K562 (cell line): ENCODE measurements at regions not wholly inside any gene's neighbourhood (a gene's known extent, or its start where the extent isn't known, plus 50 kb on each side); places are given as distances from the start of the nearest gene placed in this dataset.

Source experiments
- ATAC-seq: fragments of 200-7000 bp; cut with Tn5 transposase; 3 replicates; pipeline ENCODE4 v1.9.1; 2020; ENCODE audit warnings: moderate library complexity
- BruUV-seq: library from RNA; stranded (reverse); fragments of 400-500 nt; replicated peaks from 2 replicates; lab custom pipeline; 2021; lab: Mats Ljungman, UMichigan
- CTCF ChIA-PET: fragments of 300-600 bp; formaldehyde crosslinking; extraction: SDS; loops from one replicate; lab custom pipeline; 2021; ENCODE audit warnings: low intra/inter-chr PET ratio; lab: Yijun Ruan, JAX
- POLR2A ChIA-PET: fragments of 300-600, 350-650 bp; sonication (Branson Sonifier 250); formaldehyde crosslinking; extraction: SDS; loops from one replicate; lab custom pipeline; 2021; ENCODE audit warnings: antibody characterized with exemption, inconsistent platforms; lab: Yijun Ruan, JAX
- DNase-seq, 4 experiments: peaks; one replicate each; pipeline versions ENCODE4 v3.0.0 to v3.0.0-alpha.2; 2011 to 2018; ENCODE audit warnings: low spot score in 3 of 4, mixed read lengths in 3 of 4; ENCODE audit errors: extremely low read depth in 1 of 4
- FAIRE-seq: peaks from 2 replicates; lab custom pipeline; 2011; peaks lifted over from hg19 to GRCh38; lab: Jason Lieb, UNC
- H2AFZ ChIP-seq: 2 replicates; pipeline ENCODE4 v1.6.0; 2011; ENCODE audit warnings: low read depth, low read length, control low read depth, inconsistent platforms
- H3K27ac ChIP-seq: fragments of 200-600 bp; 3 replicates; pipeline ENCODE4 v1.8.0; 2011; ENCODE audit warnings: low read depth, mild to moderate bottlenecking, control low read depth, inconsistent platforms, low read length, moderate library complexity, mixed read lengths; ENCODE audit errors: extremely low read depth
- H3K27me3 ChIP-seq, 2 experiments: fragments of 300-600 bp in 1 of 2; 2 replicates in 1 of 2; 3 replicates in 1 of 2; pipeline versions ENCODE4 v1.6.0 to v1.8.0; 2011; ENCODE audit warnings: inconsistent platforms in 2 of 2, low read length in 2 of 2, mild to moderate bottlenecking in 1 of 2, mixed read lengths in 1 of 2, moderate library complexity in 1 of 2; ENCODE audit not compliant: control insufficient read depth in 2 of 2, insufficient read depth in 2 of 2
- H3K36me3 ChIP-seq: fragments of 300-600 bp; 3 replicates; pipeline ENCODE4 v1.8.0; 2011; ENCODE audit warnings: mild to moderate bottlenecking, low read length, inconsistent platforms; ENCODE audit not compliant: control insufficient read depth, insufficient read depth
- H3K4me1 ChIP-seq, 2 experiments: fragments of 200-600 bp in 1 of 2; replicated peaks in 1 of 2; 2 replicates in 1 of 2; 3 replicates in 1 of 2; pipeline versions ENCODE4 v1.5.1 to v1.8.0; 2011; ENCODE audit warnings: inconsistent platforms in 2 of 2, low read length in 2 of 2, mild to moderate bottlenecking in 1 of 2, mixed read lengths in 1 of 2, moderate library complexity in 1 of 2; ENCODE audit not compliant: control insufficient read depth in 2 of 2, insufficient read depth in 2 of 2
- H3K4me2 ChIP-seq: 2 replicates; pipeline ENCODE4 v1.6.1; 2011; ENCODE audit warnings: low read length, control low read depth, inconsistent platforms, mixed read lengths; ENCODE audit not compliant: insufficient read depth
- H3K4me3 ChIP-seq: fragments of 200-600 bp; sonication (generic), shearing (Covaris generic); 2 replicates; pipeline ENCODE4 v1.5.1; 2016; ENCODE audit warnings: control low read depth, inconsistent platforms
- H3K79me2 ChIP-seq: fragments of 200-600 bp; 3 replicates; pipeline ENCODE4 v1.8.0; 2011; ENCODE audit warnings: low read length, inconsistent platforms; ENCODE audit not compliant: control insufficient read depth, insufficient read depth
- H3K9ac ChIP-seq, 2 experiments: 2 replicates each; pipeline versions ENCODE4 v1.6.0 to v1.6.1; 2011; ENCODE audit warnings: low read depth in 2 of 2, low read length in 2 of 2, control low read depth in 1 of 2, inconsistent platforms in 1 of 2, mild to moderate bottlenecking in 1 of 2, mixed read lengths in 1 of 2; ENCODE audit not compliant: insufficient read depth in 1 of 2
- H3K9me1 ChIP-seq: one replicate; pipeline ENCODE4 v1.6.0; 2011; ENCODE audit warnings: inconsistent platforms, mild to moderate bottlenecking, low read length, moderate library complexity; ENCODE audit not compliant: control insufficient read depth, insufficient read depth
- H3K9me3 ChIP-seq: replicated peaks from 2 replicates; pipeline ENCODE4 v1.5.1; 2011; ENCODE audit warnings: low read depth, low read length, inconsistent platforms; ENCODE audit not compliant: control insufficient read depth, insufficient read depth
- H4K20me1 ChIP-seq: replicated peaks from 2 replicates; pipeline ENCODE4 v1.6.1; 2011; ENCODE audit warnings: low read length, inconsistent platforms, mixed read lengths; ENCODE audit not compliant: control insufficient read depth, insufficient read depth
- ARID2 ChIP-seq: fragments of 450-650 bp; IDR thresholded peaks from 2 replicates; pipeline ENCODE4 v1.6.1; 2017; ENCODE audit warnings: antibody characterized with exemption, mild to moderate bottlenecking
- CBX5 ChIP-seq: IDR thresholded peaks from 2 replicates; pipeline ENCODE4 v1.6.1; 2014; ENCODE audit warnings: low read depth, borderline replicate concordance
- CEBPZ ChIP-seq: fragments of 150-350 bp; IDR thresholded peaks from 2 replicates; pipeline ENCODE4 v1.6.1; 2014; ENCODE audit warnings: low read depth, mild to moderate bottlenecking, low read length, borderline replicate concordance
- CREB1 ChIP-seq, 2 experiments: sonication (generic) in 1 of 2; formaldehyde crosslinking in 1 of 2; IDR thresholded peaks; 2 replicates each; pipeline versions ENCODE4 v1.6.1 to v1.8.0; 2012 to 2022; ENCODE audit warnings: inconsistent platforms in 1 of 2, mild to moderate bottlenecking in 1 of 2, missing genetic modification reagents in 1 of 2, moderate library complexity in 1 of 2
- CTBP1 ChIP-seq: fragments of 450-650 bp; IDR thresholded peaks from 2 replicates; pipeline ENCODE4 v1.6.1; 2016; ENCODE audit warnings: borderline replicate concordance
- HEY1 ChIP-seq: fragments of 250-450 bp; sonication (Bioruptor Pico); IDR thresholded peaks from 2 replicates; pipeline ENCODE4 v1.5.0; 2020; ENCODE audit warnings: mild to moderate bottlenecking, moderate library complexity, borderline replicate concordance
- KHSRP ChIP-seq: fragments of 450-650 bp; IDR thresholded peaks from 2 replicates; pipeline ENCODE4 v1.6.1; 2017
- MAFF ChIP-seq: IDR thresholded peaks from 2 replicates; pipeline ENCODE4 v1.6.1; 2012; ENCODE audit warnings: low read length, improper control_type of control experiment
- MCM5 ChIP-seq: fragments of 450-650 bp; IDR thresholded peaks from 2 replicates; pipeline ENCODE4 v1.6.1; 2016; ENCODE audit warnings: low read depth
- MTA1 ChIP-seq: fragments of 450-650 bp; IDR thresholded peaks from 2 replicates; pipeline ENCODE4 v1.6.1; 2017; ENCODE audit warnings: borderline replicate concordance
- SMAD1 ChIP-seq: fragments of 150-350 bp; IDR thresholded peaks from 2 replicates; pipeline ENCODE4 v1.6.1; 2014; ENCODE audit warnings: low read length, low read depth; ENCODE audit not compliant: partially characterized antibody
- SMAD4 ChIP-seq: fragments of 250-450 bp; sonication (Bioruptor Pico); conservative IDR thresholded peaks from 2 replicates; pipeline ENCODE4 v1.8.0; 2021; ENCODE audit warnings: inconsistent platforms, mild to moderate bottlenecking, moderate library complexity
- SPI1 ChIP-seq: IDR thresholded peaks from 2 replicates; pipeline ENCODE4 v1.6.1; 2011; ENCODE audit warnings: low read depth, low read length, control low read depth, borderline replicate concordance
- TAF9B ChIP-seq: fragments of 450-650 bp; IDR thresholded peaks from 2 replicates; pipeline ENCODE4 v1.6.1; 2018; ENCODE audit warnings: mild to moderate bottlenecking; ENCODE audit not compliant: partially characterized antibody
- ZBED1 ChIP-seq: IDR thresholded peaks from 2 replicates; pipeline ENCODE4 v1.6.1; 2014
- ZBTB34 ChIP-seq: fragments of 250-450 bp; sonication (Bioruptor Pico); IDR thresholded peaks from 2 replicates; pipeline ENCODE4 v1.8.0; 2021; ENCODE audit warnings: mild to moderate bottlenecking, moderate library complexity
- ZNF445 ChIP-seq: fragments of 250-450 bp; sonication (Bioruptor Pico); IDR thresholded peaks from 2 replicates; pipeline ENCODE4 v1.4.0; 2020; ENCODE audit warnings: low read depth, mild to moderate bottlenecking, moderate library complexity
- ZNF780A ChIP-seq: fragments of 250-450 bp; sonication (Bioruptor Pico); IDR thresholded peaks from 2 replicates; pipeline ENCODE4 v1.5.0; 2021; ENCODE audit warnings: mild to moderate bottlenecking
- WGBS: fragments of 100-300 bp; shearing (Covaris generic); methylation state at CpG from one replicate; pipeline ENCODE4 v1.1.6; 2016; ENCODE audit warnings: low coverage, mixed read lengths; ENCODE audit not compliant: insufficient coverage; ENCODE audit errors: missing lambda C conversion rate; 5-methylcytosine and 5-hydroxymethylcytosine counted together
- in situ Hi-C: fragments of 300-500 bp; cut with MboI; formaldehyde crosslinking; loops from 4 replicates; pipeline ENCODE4 v1.15.0; 2018; ENCODE audit warnings: inconsistent platforms, mixed read lengths
- intact Hi-C: fragments of 100-400 bp; cut with micrococcal nuclease; formaldehyde crosslinking; loops from 2 replicates; pipeline ENCODE4 v1.14.2; 2022

GRCh38 chr11:116330439-116331185 lies 442.2 kb downstream of the BUD13 start:
- TF ChIP-seq KHSRP = no peak
- no peak for TF ChIP-seq CEBPZ
- TF ChIP-seq ZBED1 = no peak
- TF ChIP-seq TAF9B = no peak
- TF ChIP-seq CTBP1 = no peak
- TF ChIP-seq MAFF = no peak
- no peak for TF ChIP-seq MCM5
- no peak for TF ChIP-seq ZBTB34 (CRISPR knock-in tag)
- TF ChIP-seq CREB1 (IDR thresholded peaks at IDR 0.05) = no peak
- TF ChIP-seq CREB1 (CRISPR knock-in tag; IDR thresholded peaks at IDR 0.05) = no peak
- TF ChIP-seq SPI1 = no peak
- no peak for TF ChIP-seq HEY1 (CRISPR knock-in tag)
- TF ChIP-seq SMAD4 (CRISPR knock-in tag) = no peak
- no peak for TF ChIP-seq ZNF780A (CRISPR knock-in tag)
- TF ChIP-seq MTA1 = no peak
- TF ChIP-seq SMAD1 = no peak
- TF ChIP-seq ZNF445 (CRISPR knock-in tag) = no peak
- no peak for TF ChIP-seq ARID2
- no peak for TF ChIP-seq CBX5
- H3K4me2 ChIP-seq = no peak overlapping the region
- CTCF ChIA-PET = no interaction called here
- H3K4me3 ChIP-seq = no peak overlapping the region
- no peaks in the 10 kb centered on the region for H4K20me1 ChIP-seq
- ATAC-seq (no peak), FAIRE-seq (no peak), DNase-seq (no peak)
- H3K27ac ChIP-seq = no peak overlapping the region
- BruUV-seq = no TSS peak
- POLR2A ChIA-PET = interaction anchor here (0.8 kb wide), 1 partner anchor 9 kb away, joined by 5 read pairs; no protein-coding TSS in a partner anchor
- H3K4me1 ChIP-seq = no peaks in the 10 kb centered on the region
- H3K9me3 ChIP-seq = no peaks in the 10 kb centered on the region
- no peaks in the 10 kb centered on the region for H3K9me1 ChIP-seq
- WGBS = 1% methylated on average over 7 of the region's 7 CpGs
- no peaks in the 10 kb centered on the region for H3K27me3 ChIP-seq
- intact Hi-C loops = no loop called here
- H2AFZ ChIP-seq = no peak overlapping the region
- H3K36me3 ChIP-seq = no peaks in the 10 kb centered on the region
- no peaks in the 10 kb centered on the region for H3K79me2 ChIP-seq
- in situ Hi-C loops = no loop called here
- no peak overlapping the region for H3K9ac ChIP-seq
